HG02588 (cell line): ENCODE measurements at regions not wholly inside any gene's neighbourhood (a gene's known extent, or its start where the extent isn't known, plus 50 kb on each side); places are given as distances from the start of the nearest gene placed in this dataset.

Source experiments
- ATAC-seq: cut with Tn5 transposase; IDR thresholded peaks from one replicate; pipeline ENCODE4 v1.9.1; 2021; ENCODE audit warnings: mild to moderate bottlenecking, moderate library complexity; ENCODE audit not compliant: unreplicated experiment

DNA sequence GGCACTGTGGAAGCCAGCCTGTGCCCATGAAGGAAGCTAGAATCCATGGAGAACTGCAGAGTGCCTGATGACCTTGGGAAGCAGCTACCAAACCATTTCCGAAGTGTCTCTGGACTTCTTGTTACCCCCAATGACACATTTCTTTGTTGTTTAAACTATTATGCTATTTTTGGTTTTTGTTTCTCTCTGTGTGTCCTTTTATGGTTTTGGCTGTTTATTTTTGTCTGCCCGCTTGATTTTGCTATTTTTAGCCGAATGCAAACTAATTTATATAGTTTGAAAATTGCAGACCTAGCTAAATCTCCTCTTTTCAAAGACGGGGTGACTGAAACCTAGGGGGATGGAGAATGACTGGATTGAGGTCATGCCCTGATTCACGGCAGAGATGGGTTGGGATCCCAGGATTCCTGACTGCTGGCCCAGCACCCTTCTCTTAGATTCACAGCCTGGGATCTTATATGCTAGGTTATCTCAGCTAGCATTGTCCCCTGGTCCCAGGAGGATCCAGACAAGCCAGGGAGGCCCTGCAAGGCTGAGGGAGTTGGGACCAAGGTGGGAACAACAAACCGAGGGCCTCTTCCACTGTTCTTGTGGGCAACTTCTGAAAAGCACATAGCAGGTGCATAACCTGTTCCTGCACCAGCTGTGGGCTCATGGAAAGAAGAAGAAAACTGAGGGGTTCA is 116.3 kb upstream of the HAAO start:
- ATAC-seq = no peak

DNA sequence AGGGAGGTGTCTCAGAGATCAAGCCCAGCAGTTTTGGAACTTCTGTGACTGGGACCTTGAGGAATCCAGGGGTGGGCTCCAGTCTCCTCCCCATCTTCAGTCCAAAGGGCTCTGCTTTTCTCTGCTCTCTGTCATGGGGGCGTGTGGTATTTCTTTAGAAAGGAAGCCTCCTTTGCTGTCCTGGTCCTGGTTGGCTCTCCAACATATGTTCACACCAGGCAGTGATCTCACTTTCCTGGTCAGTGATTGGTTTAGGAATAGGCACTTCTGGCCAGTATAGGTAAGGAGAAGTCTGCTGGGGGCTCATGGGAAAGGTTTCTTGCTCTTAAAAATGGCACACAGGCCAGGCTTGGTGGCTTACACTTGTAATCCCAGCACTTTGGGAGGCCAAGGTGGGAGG is 115.5 kb upstream of the HAAO start:
- no peak for ATAC-seq

- ATAC-seq = no peak
These were observed 114.4 kb upstream of the HAAO start for GRCh38 chr2:42906557-42907411.

DNA sequence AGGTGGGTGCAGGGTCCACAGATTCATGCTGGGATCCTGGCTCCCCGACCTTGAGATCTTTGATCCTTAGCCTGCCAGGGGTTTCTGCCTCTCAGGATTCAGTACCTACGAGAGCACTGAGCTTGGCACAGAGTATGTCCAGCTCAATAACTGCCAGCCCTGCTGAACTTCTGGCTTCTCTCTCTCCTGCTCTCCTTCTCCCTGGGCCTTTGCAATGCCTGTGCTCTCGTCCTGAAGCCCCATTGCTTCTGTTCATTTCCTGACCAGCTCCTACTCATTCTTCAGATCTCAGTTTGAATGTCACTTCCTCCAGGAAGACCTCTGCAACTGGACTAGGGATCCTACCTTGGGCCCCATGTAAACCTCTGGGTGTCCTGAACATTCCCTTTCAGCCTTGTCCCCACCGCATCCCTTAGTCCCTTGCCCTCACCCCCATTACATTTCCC is 113.8 kb upstream of the HAAO start:
- no peak for ATAC-seq

GRCh38 chr2:42905341-42906110 is 113.1 kb upstream of the HAAO start:
- no peak for ATAC-seq

- ATAC-seq = no peak
These were observed 112.1 kb upstream of the HAAO start for GRCh38 chr2:42904576-42904876.

- no peak for ATAC-seq
These were observed 111.6 kb upstream of the HAAO start for GRCh38 chr2:42903821-42904575.

- no peak for ATAC-seq
These were observed 110.7 kb upstream of the HAAO start for GRCh38 chr2:42902939-42903709.

- ATAC-seq = no peak
These were observed 108.8 kb upstream of the HAAO start for GRCh38 chr2:42901076-42901640.

DNA sequence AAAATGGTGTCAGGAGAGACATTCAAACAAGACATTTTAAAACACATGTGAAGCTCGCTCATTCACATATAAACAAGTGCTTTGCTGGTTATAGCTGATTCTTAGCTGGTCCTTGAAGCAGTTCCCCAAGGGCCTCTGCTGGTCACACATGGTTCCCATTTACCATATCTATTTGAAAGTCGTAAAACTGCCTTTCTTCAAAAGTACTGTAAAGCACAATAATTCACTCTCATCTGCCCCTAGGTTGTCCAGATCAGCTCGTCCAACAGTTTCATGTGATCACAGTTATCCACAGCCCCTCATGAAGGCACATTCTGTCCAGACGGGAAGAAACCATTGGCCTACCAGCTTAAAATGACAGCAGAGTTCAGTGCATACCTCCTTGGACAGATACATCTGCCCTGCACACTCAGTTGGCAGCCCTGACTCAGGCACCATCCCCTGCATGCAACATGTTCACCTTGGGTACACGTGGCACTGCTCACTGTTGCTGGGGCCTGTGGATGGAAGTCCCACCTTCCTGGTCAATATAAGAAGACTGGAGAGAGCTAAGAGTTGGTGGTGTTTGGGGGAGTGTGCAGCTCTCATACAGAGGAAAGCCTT is 108.0 kb upstream of the HAAO start:
- no peak for ATAC-seq

GRCh38 chr2:42897358-42897757 is 105.0 kb upstream of the HAAO start:
- ATAC-seq = no peak

DNA sequence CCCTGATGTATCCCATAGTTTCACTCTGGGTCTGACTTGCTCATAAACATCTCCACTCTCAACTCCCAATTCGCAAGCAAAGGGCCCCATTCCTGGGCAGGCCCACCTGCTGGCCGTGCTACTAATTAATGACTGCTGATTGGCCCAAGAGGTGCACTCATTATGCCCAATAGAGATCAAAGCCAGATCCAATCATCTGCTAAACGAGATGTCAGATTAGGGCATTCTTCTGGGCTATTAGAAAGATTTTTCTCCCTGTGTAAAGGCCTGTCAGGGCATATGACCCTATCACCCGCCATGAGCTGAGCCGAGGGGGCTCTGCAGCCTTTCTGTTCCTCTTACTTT is 103.4 kb upstream of the HAAO start:
- ATAC-seq = no peak

GRCh38 chr2:42895134-42895790 is 102.9 kb upstream of the HAAO start:
- no peak for ATAC-seq

DNA sequence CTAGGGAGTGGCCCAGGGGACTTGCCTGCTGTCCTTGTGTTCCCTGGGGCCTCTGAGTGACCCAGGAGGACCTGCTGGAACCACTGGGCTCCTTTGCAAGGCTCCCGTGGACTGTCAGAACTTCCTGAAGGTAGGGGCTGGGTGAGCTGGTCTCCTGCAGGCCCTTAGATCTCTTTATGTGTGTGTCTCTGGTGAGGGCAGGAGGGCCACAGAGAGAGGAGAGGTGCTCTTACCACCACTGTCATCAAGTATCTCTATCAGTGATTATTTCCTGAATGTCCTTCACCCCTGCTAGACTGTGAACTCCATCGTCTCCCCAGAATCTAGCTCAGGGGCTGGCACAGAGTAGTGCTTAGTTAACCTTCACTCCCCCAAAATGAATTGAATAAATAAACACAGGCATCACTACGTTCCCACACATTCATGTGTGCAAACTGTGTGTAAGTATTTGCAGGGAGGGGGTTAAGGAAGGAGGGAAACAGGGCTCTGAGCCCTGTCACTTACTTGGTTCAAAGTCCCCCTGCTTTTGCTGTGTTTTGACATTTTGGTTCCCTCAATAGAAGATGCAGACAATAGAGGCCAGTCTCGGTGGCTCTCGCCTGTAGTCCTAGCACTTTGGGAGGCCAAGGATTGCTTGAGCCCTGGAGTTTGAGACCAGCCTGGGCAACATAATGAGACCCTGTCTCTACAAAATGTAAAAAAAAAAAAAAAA is 100.8 kb upstream of the HAAO start:
- ATAC-seq = no peak

DNA sequence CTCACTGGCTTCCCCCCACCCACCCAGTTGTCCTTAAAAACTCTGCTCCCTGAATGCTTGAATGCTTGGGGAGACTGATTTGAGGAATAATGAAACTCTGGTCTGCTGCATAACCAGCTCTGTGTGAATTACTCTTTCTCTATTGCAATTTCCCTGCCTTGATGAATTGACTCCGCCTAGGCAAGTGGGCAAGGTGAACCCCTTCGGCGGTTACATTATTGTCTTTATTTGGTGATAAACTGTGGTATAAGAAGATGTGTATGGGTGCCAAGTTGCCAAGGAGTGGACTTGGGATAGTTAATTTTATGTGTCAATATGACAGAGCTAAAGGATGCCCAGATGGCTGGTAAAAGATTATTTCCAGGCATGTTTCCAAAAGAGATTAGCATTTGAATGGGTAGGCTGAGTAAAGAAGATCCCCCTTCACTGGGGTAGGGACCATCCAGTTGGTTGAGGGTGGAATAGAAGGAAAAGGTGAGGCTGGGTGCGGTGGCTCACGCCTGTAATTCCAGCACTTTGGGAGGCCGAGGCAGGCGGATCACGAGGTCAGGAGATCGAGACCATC is 98.5 kb upstream of the HAAO start:
- ATAC-seq = no peak

DNA sequence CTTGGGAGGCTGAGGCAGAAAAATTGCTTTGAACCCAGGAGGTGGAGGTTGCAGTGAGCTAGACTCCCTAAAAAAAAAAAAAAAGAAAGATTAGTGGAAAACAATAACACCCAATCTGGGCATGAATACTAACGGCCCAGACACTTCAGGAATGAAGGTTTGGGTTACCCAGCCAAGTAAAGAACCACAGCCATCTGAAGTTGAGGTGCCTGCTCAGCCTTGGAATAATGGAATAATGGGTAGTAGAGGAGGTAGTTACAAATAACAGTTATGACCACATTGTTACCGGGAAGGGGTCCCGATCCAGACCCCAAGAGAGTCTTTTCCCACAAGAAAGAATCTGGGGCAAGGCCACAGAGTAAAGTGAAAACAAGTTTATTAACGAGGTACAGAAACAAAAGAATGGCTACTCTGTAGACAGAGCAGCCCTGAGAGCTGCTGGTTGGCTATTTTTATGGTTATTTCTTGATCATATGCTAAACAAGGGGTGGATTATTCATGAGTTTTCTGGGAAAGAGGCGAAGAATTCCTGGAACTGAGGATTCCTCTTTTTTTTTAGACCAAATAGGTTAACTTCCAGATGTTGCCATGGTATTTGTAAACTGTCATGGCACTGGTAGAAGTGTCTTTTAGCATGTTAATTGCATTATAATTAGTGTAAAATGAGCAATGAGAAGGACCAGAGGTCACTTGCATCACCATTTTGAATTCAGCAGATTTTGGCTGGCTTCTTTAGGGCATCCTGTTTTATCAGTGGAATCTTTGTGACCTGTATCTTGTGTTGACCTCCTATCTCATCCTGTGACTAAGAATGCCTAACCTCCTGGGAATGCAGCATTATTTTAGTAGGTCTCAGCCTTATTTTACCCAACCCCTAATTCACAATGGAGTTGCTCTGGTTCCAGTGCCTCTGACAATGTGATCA is 96.2 kb upstream of the HAAO start:
- no peak for ATAC-seq

DNA sequence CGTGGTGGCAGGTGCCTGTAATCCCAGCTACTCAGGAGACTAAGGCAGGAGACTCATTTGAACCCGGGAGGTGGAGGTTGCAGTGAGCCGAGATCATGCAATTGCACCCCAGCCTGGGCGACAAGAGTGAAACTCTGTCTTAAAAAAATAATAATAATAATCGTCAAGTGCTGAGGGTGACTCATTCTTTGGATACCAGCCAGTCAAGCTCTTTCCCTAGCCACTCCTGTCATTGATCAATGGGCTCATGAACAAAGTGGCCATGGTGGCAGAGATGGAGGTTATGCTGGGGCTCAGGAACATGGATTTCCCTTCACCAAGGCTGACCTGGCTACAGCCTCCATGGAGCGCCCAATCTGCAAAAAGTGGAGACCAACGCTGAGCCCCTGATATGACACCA is 94.5 kb upstream of the HAAO start:
- ATAC-seq = no peak
